ENCODE measurements at regions not wholly inside any gene's neighbourhood (a gene's known extent, or its start where the extent isn't known, plus 50 kb on each side); places are given as distances from the start of the nearest gene placed in this dataset.
A peak's percentile ranks its signal among the peaks of the same experiment; 100 is the strongest.

DNA sequence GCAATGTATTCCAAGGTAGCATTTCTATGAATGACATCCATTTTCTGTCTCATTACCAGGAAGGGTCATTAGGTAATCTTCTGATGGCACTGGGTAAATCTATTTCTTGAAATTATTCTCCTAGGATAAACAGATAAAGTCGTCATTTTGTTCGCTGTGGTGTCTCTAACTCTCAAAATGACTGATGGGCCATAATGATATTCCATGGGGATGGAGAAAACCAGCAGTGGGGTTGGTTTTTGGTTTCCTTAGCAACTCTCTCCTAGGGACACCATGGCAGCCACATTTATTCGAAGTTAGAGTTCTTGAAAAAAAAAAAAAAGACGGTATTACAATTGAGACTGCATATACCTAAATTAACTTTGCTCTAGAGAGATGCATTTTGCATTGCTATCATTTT is 231.3 kb upstream of the SLCO3A1 start:
- 73% methylated on average over 4 of the region's 4 CpGs for WGBS
- ATAC-seq, result no peak
- H3K9me3 ChIP-seq (ENCODE audit: control insufficient read depth, low read length), result no peaks in the 10 kb centered on the region
- intact Hi-C loops (cut with DNase I), result no loop called here
- H3K27ac ChIP-seq (ENCODE audit: low read length), result no peak overlapping the region
- no peak overlapping the region for H3K4me3 ChIP-seq (ENCODE audit: low read length)
- H3K4me1 ChIP-seq (ENCODE audit: control insufficient read depth, insufficient read depth, low read length), result peaks cover 2% of the 10 kb centered on the region
- no peak for DNase-seq
- no peaks in the 10 kb centered on the region for H3K27me3 ChIP-seq (ENCODE audit: control insufficient read depth, insufficient read depth)

DNA sequence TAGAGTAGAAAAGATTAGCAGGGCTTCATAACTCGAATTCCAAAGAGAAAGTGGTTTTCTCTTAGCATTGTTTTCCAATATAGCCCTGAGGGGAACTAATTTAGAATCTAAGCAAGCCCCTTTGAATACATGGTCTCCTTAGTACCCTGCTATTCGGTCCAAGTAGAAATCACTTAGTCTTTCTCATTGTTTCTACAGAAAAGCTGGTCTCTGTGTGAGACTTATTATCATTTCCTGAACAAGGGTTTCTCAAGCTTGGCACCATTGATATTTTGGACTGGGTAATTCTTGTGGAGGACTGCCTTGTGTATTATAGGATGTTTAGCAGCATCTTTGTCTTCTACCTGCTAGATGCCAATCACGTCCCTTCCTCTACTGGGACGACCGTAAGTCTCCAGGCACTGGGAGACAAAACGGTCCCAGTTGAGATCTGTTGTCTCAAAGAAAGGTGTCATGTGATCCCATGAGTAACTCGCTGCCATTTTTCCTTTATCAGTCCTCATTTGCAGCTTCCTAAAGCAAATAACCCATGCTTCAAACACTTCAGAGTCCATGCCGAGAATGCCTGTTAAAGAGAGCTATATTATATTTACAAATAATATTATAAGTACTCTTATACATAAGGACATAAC is 230.7 kb upstream of the SLCO3A1 start:
- H3K9me3 ChIP-seq (ENCODE audit: control insufficient read depth, low read length), result no peaks in the 10 kb centered on the region
- intact Hi-C loops (cut with DNase I), result no loop called here
- no peaks in the 10 kb centered on the region for H3K27me3 ChIP-seq (ENCODE audit: control insufficient read depth, insufficient read depth)
- DNase-seq (no peak), ATAC-seq (no peak)
- peaks cover 2% of the 10 kb centered on the region for H3K4me1 ChIP-seq (ENCODE audit: control insufficient read depth, insufficient read depth, low read length)
- H3K4me3 ChIP-seq (ENCODE audit: low read length), result no peak overlapping the region
- no peak overlapping the region for H3K27ac ChIP-seq (ENCODE audit: low read length)
- 67% methylated on average over 8 of the region's 8 CpGs for WGBS

DNA sequence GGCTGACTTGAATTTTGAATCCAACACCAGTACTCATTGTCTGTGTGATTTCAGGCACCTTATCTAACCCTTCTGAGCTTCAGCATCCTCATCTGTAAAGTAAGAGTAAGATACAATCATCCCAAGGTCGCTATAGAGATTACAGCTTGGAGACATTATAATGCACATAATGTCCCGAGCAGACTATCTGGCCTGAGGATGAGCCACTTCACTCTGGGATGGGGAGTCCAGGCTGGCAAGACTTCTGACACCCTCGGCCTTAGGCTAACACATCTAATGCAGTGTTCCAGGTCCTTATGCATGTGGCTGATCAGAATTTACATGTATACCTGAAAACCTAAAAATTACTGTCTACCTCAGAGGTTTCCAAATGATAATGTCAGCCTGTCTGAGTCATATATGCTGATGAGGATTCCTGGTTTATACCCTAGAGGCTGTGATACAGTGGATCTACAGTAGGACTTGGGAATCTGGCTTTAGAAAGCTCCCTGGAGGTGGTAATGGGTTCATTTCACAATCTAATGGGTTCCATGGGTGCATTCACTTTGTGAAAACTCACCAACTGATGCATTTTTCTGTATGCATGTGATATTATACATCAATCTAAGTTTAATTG is 229.0 kb upstream of the SLCO3A1 start:
- Histone ChIP-seq H3K4me1 (ENCODE audit: control insufficient read depth, insufficient read depth, low read length) (peaks cover 2% of the 10 kb centered on the region), H3K9me3 (ENCODE audit: control insufficient read depth, low read length) (no peaks in the 10 kb centered on the region), H3K27ac (ENCODE audit: low read length) (no peak overlapping the region), H3K27me3 (ENCODE audit: control insufficient read depth, insufficient read depth) (no peaks in the 10 kb centered on the region), H3K4me3 (ENCODE audit: low read length) (no peak overlapping the region)
- DNase-seq (peak in 1 of 3 donors; percentile 26), ATAC-seq (no peak)
- intact Hi-C loops (cut with DNase I), result no loop called here
- 68% methylated on average over 3 of the region's 3 CpGs for WGBS

DNA sequence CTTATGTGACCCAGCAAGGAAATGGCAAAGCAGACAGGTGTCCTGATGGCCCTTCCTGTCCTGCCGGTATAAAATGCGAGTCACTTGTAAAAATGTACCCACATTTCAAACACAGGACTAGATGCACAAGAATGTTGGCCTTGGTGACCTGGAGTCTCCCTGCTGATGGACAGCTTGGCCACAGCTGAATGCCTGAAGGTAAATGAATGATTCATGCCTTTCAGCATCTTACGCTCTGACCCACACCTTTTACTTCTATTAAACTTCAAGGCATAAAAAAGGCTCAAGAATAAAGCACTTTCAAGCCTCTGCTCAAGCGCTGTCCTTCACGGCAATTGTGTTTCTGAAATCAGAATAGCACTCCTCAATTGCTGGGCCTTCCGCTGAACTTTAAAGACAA is 228.0 kb upstream of the SLCO3A1 start:
- Histone ChIP-seq H3K9me3 (ENCODE audit: control insufficient read depth, low read length) (no peaks in the 10 kb centered on the region), H3K27me3 (ENCODE audit: control insufficient read depth, insufficient read depth) (no peaks in the 10 kb centered on the region), H3K4me3 (ENCODE audit: low read length) (no peak overlapping the region), H3K27ac (ENCODE audit: low read length) (no peak overlapping the region), H3K4me1 (ENCODE audit: control insufficient read depth, insufficient read depth, low read length) (peaks cover 2% of the 10 kb centered on the region)
- WGBS, result 87% methylated on average over 6 of the region's 6 CpGs
- intact Hi-C loops (cut with DNase I), result no loop called here
- ATAC-seq (no peak), DNase-seq (no peak)

DNA sequence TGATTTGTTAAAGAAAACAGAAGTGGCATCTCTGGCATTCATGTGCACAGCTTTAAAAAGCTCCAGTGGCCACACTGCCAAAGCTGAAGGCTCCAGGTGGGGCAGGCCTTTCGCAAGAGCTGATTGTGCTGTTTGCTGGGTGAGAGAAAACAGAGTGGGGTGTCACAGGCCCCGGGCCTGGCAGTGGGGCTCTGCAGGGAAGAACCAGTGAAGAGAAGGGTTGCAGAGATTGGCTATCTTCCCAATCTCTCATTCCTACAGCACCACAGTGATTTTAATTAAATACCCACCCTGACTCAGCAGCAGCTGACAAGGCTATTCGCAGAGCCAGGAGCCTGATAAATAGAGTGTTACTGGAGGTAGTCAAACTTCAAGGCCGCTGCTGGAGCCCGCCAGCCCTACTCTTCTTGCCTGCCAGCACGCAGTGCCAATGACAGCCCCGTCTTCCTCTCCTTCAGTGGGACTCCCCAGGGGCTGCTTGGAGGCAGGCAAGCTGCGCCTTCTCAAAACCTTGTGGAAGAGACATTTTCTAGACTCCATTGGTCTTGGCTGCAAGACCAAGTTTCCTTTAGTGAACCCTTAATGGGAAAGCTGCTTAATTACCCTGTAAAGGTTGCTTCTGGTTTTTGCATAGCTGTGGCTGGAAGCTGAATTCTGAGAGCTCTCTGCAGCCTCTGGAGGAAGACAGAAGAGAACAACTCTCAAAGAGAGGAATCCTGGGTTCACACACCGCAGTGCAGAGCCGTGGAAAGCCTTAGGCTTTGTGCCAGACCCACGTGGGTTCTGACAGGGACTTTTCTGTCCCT is 225.8 kb upstream of the SLCO3A1 start:
- Histone ChIP-seq H3K4me3 (ENCODE audit: low read length) (no peak overlapping the region), H3K9me3 (ENCODE audit: control insufficient read depth, low read length) (no peaks in the 10 kb centered on the region), H3K27ac (ENCODE audit: low read length) (peak overlapping the region; percentile 73), H3K4me1 (ENCODE audit: control insufficient read depth, insufficient read depth, low read length) (peaks cover 2% of the 10 kb centered on the region), H3K27me3 (ENCODE audit: control insufficient read depth, insufficient read depth) (no peaks in the 10 kb centered on the region)
- DNase-seq (peak; percentile 48 to 85 (median 80)), ATAC-seq (peak; percentile 91 to 92)
- 35% methylated on average over 11 of the region's 11 CpGs for WGBS
- intact Hi-C loops (cut with DNase I), result no loop called here

DNA sequence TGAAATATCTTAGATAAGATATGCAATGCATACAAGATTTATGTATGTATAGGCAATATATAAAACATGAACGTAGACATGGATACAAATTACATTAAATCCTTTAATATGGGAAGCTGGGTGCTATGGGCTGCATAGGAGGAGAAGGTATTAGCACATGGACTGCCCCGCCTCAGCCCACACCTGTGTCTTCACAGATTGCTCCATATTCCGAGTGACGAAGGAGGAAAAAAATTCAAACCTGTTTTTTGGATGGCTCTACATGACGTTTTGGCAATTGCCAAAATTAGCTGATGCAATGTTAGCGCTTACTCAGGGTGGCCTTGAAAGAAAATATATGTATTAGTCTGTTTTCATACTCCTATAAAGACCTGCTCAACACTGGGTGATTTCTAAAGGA is 223.4 kb upstream of the SLCO3A1 start:
- ATAC-seq, result no peak
- intact Hi-C loops (cut with DNase I), result no loop called here
- DNase-seq, result no peak
- 74% methylated on average over 6 of the region's 6 CpGs for WGBS
- Histone ChIP-seq H3K9me3 (ENCODE audit: control insufficient read depth, low read length) (no peaks in the 10 kb centered on the region), H3K27ac (ENCODE audit: low read length) (no peak overlapping the region), H3K4me3 (ENCODE audit: low read length) (no peak overlapping the region), H3K4me1 (ENCODE audit: control insufficient read depth, insufficient read depth, low read length) (peaks cover 2% of the 10 kb centered on the region), H3K27me3 (ENCODE audit: control insufficient read depth, insufficient read depth) (no peaks in the 10 kb centered on the region)

DNA sequence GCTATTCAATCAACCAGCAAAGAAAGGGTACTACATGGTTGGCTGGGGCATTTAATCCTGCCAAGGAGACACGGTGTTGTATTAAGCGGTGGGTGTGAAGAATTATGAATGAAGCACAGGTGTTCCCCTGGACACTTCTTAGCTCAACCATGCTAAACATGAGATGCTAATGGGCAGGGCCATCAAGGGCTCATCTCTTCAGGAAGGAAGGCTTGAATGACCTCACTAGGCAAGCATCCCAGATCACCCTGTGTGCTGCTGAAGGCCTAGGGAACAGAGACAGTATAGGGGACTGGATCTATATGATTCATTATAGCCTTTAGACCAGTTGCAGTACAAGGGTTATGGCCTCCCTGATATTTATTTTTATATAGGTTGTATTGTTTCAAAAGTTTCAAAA is 221.3 kb upstream of the SLCO3A1 start:
- 93% methylated on average over 2 of the region's 2 CpGs for WGBS
- no peak overlapping the region for H3K4me3 ChIP-seq (ENCODE audit: low read length)
- ATAC-seq (no peak), DNase-seq (no peak)
- H3K27me3 ChIP-seq (ENCODE audit: control insufficient read depth, insufficient read depth), result no peaks in the 10 kb centered on the region
- H3K27ac ChIP-seq (ENCODE audit: low read length), result no peak overlapping the region
- H3K9me3 ChIP-seq (ENCODE audit: control insufficient read depth, low read length), result no peaks in the 10 kb centered on the region
- intact Hi-C loops (cut with DNase I), result no loop called here
- H3K4me1 ChIP-seq (ENCODE audit: control insufficient read depth, insufficient read depth, low read length), result no peaks in the 10 kb centered on the region

DNA sequence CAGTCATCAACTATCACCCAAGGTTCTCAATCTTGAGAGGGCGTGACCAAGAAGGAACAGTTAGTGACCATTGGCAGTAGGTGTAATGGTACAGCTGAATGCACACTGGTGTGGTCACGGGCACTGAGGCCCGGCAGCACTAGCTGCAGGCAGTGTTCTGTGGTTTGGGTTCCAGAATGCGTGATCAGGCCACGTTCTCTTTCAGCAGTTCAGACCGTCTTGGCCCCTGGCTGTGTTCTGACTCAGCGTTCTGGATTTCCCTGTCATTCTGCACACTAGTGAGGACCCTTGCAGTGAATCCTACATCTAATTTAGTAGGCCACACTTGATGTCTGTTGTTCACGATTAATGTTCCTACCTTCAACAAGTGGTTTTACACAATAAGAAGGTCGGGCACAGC is 220.5 kb upstream of the SLCO3A1 start:
- Histone ChIP-seq H3K9me3 (ENCODE audit: control insufficient read depth, low read length) (no peaks in the 10 kb centered on the region), H3K27me3 (ENCODE audit: control insufficient read depth, insufficient read depth) (no peaks in the 10 kb centered on the region), H3K27ac (ENCODE audit: low read length) (no peak overlapping the region), H3K4me1 (ENCODE audit: control insufficient read depth, insufficient read depth, low read length) (no peaks in the 10 kb centered on the region), H3K4me3 (ENCODE audit: low read length) (no peak overlapping the region)
- DNase-seq (no peak), ATAC-seq (no peak)
- intact Hi-C loops (cut with DNase I), result no loop called here
- 84% methylated on average over 9 of the region's 9 CpGs for WGBS

DNA sequence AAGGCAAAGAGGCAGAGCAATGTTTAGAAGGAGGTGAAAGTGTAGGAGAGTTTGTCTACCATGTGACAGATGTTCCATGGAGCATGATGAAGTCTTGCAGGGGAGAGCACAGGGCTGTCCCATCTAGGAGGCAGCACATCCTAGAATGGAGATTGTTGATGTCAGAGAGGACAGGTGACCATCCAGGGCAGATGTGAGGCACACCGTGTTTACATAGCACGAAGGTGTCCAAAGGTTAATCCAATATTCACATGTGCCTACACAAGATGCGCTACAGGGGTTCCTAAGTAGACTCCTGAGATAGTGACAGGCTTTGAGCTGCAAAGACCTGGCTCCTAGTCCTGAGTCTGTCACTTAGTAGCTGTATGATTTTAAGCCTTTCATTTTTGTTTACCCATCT is 219.3 kb upstream of the SLCO3A1 start:
- H3K9me3 ChIP-seq (ENCODE audit: control insufficient read depth, low read length), result no peaks in the 10 kb centered on the region
- 92% methylated on average over 3 of the region's 3 CpGs for WGBS
- DNase-seq (no peak), ATAC-seq (no peak)
- intact Hi-C loops (cut with DNase I), result no loop called here
- no peak overlapping the region for H3K27ac ChIP-seq (ENCODE audit: low read length)
- H3K4me1 ChIP-seq (ENCODE audit: control insufficient read depth, insufficient read depth, low read length), result no peaks in the 10 kb centered on the region
- no peaks in the 10 kb centered on the region for H3K27me3 ChIP-seq (ENCODE audit: control insufficient read depth, insufficient read depth)
- H3K4me3 ChIP-seq (ENCODE audit: low read length), result no peak overlapping the region

DNA sequence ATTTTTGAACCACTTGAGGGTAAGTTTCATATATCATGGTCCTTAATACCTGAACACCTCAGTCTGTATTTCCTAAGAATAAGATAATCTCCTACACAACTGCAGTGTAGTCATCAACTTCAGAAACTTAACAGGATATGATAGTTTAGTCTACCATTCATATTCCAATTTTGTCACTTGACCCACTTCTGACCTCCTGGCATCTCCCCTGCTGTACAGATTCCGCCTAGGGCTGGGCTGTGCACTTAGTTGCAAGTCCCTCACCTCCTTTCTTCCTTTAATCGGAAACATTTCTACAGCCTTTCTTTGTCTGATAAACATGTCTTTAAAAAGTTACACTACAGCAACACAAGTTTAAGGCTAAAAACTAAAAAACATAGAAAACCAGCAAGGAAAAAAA is 218.4 kb upstream of the SLCO3A1 start:
- intact Hi-C loops (cut with DNase I), result no loop called here
- Histone ChIP-seq H3K9me3 (ENCODE audit: control insufficient read depth, low read length) (no peaks in the 10 kb centered on the region), H3K4me1 (ENCODE audit: control insufficient read depth, insufficient read depth, low read length) (no peaks in the 10 kb centered on the region), H3K4me3 (ENCODE audit: low read length) (no peak overlapping the region), H3K27me3 (ENCODE audit: control insufficient read depth, insufficient read depth) (no peaks in the 10 kb centered on the region), H3K27ac (ENCODE audit: low read length) (no peak overlapping the region)
- ATAC-seq, result no peak
- DNase-seq, result no peak
- 61% methylated on average over 2 of the region's 2 CpGs for WGBS

DNA sequence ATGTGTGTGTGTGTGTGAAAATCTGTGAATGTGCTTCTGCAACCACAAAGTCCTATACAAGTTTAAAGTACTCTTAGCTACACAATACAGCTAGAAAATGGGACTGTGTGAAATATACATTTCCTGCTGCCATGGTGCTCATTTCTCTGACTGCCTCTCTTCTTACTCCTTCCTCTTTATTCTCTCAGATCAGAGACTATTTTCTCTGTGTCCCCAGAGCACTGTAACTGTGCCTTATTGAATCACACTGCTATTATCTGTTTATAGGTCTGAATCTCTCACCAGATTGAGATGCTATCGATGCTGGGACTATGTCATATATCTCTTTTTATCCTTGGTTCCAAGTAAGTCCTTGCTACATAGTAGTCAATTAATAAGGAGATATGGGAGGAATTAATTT is 217.9 kb upstream of the SLCO3A1 start:
- no peaks in the 10 kb centered on the region for H3K27me3 ChIP-seq (ENCODE audit: control insufficient read depth, insufficient read depth)
- no peak overlapping the region for H3K27ac ChIP-seq (ENCODE audit: low read length)
- no peak overlapping the region for H3K4me3 ChIP-seq (ENCODE audit: low read length)
- intact Hi-C loops (cut with DNase I), result no loop called here
- no peak for DNase-seq
- WGBS, result 90% methylated on average over 1 of the region's 1 CpG
- no peak for ATAC-seq
- H3K9me3 ChIP-seq (ENCODE audit: control insufficient read depth, low read length), result no peaks in the 10 kb centered on the region
- no peaks in the 10 kb centered on the region for H3K4me1 ChIP-seq (ENCODE audit: control insufficient read depth, insufficient read depth, low read length)
